H1 (cell line): ENCODE measurements at regions not wholly inside any gene's neighbourhood (a gene's known extent, or its start where the extent isn't known, plus 50 kb on each side); places are given as distances from the start of the nearest gene placed in this dataset.

Source experiments
- BRCA1 ChIP-seq: IDR thresholded peaks from 2 replicates; pipeline ENCODE4 v1.6.1; 2012; ENCODE audit warnings: low read depth, low read length, improper control_type of control experiment
- EGR1 ChIP-seq: IDR thresholded peaks from 2 replicates; pipeline ENCODE4 v1.6.1; 2011; ENCODE audit warnings: low read depth, low read length, borderline replicate concordance
- JUND ChIP-seq: IDR thresholded peaks from 2 replicates; pipeline ENCODE4 v1.6.1; 2011; ENCODE audit warnings: mild to moderate bottlenecking, improper control_type of control experiment, low read length
- RNF2 ChIP-seq: fragments of 200-900, 300-1000 bp; sonication (generic); IDR thresholded peaks from 2 replicates; pipeline ENCODE4 v1.7.1; 2016; ENCODE audit warnings: borderline replicate concordance, low read depth, mild to moderate bottlenecking, antibody characterized with exemption, low read length; ENCODE audit not compliant: poor library complexity, severe bottlenecking; ENCODE audit errors: missing control alignments
- TCF12 ChIP-seq: IDR thresholded peaks from 2 replicates; pipeline ENCODE4 v1.6.1; 2011; ENCODE audit warnings: low read depth, mild to moderate bottlenecking, low read length
- TF ChIP-seq, protein P1 (sequence below): IDR thresholded peaks from 2 replicates; pipeline ENCODE4 v1.6.1; 2011; ENCODE audit warnings: low read depth, mild to moderate bottlenecking, low read length; ENCODE audit not compliant: insufficient read depth

DNA sequence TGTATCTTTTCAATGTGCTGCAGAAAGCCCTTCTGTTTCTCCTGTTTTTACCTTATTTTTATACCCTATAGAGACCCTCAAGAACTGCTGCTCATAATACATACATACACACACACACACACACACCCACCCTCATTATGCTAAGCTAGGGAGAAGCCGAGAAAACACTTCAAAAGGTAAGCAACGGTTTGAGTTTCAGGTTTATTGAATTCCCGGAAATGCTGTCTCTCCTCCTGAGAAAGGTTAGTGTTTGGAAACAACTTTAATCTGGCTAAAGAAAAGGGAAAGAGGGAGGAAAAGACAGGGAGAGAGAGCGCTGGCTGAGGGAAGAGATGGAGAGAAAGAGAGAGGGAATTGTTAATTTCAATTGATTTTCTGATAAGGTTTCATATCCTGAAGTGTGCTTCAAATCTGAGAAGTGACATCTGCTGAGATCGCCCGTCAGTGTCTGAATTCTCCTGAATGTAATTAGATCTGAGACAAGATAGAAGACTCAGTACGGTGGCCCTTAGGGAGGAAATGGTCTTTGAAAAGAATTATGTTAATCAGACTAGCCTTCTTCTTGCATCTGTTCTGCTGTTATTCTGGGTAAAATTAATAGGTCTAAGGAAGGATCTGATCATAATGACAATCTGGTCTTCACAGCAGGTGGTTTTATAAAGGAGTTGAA lies 169.1 kb downstream of the NXPE2 start (continued):
- TF ChIP-seq, protein P1, sequence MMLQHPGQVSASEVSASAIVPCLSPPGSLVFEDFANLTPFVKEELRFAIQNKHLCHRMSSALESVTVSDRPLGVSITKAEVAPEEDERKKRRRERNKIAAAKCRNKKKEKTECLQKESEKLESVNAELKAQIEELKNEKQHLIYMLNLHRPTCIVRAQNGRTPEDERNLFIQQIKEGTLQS = no peak
- TF ChIP-seq BRCA1 (no peak), JUND (no peak), EGR1 (no peak), TCF12 (no peak), RNF2 (no peak)
